ENCODE measurements at regions not wholly inside any gene's neighbourhood (a gene's known extent, or its start where the extent isn't known, plus 50 kb on each side); places are given as distances from the start of the nearest gene placed in this dataset.

GRCh38 chr6:163670336-163670735 lies 255.8 kb downstream of the QKI start:
- no peaks in the 10 kb centered on the region for H3K27me3 ChIP-seq (ENCODE audit: control insufficient read depth in 1 of 2, insufficient read depth in 2 of 2, low read length in 2 of 2)
- H3K36me3 ChIP-seq (ENCODE audit: control insufficient read depth in 2 of 2, insufficient read depth in 2 of 2, low read length in 2 of 2), result no peaks in the 10 kb centered on the region
- peaks cover 2% of the 10 kb centered on the region for H3K4me1 ChIP-seq (ENCODE audit: control insufficient read depth, insufficient read depth, low read length)
- H3K4me3 ChIP-seq (ENCODE audit: low read length in 2 of 2), result no peak overlapping the region
- no peaks in the 10 kb centered on the region for H3K9me3 ChIP-seq (ENCODE audit: control insufficient read depth in 2 of 2, low read length in 2 of 2)
- H3K9ac ChIP-seq (ENCODE audit: low read length in 2 of 2), result no peak overlapping the region
- H3K27ac ChIP-seq (ENCODE audit: low read length), result no peak overlapping the region

- Histone ChIP-seq H3K27me3 (ENCODE audit: control insufficient read depth in 1 of 2, insufficient read depth in 2 of 2, low read length in 2 of 2) (no peaks in the 10 kb centered on the region), H3K9me3 (ENCODE audit: control insufficient read depth in 2 of 2, low read length in 2 of 2) (no peaks in the 10 kb centered on the region), H3K4me1 (ENCODE audit: control insufficient read depth, insufficient read depth, low read length) (peaks cover 2% of the 10 kb centered on the region), H3K4me3 (ENCODE audit: low read length in 2 of 2) (no peak overlapping the region), H3K27ac (ENCODE audit: low read length) (no peak overlapping the region), H3K36me3 (ENCODE audit: control insufficient read depth in 2 of 2, insufficient read depth in 2 of 2, low read length in 2 of 2) (no peaks in the 10 kb centered on the region), H3K9ac (ENCODE audit: low read length in 2 of 2) (no peak overlapping the region)
These were observed 253.5 kb downstream of the QKI start for GRCh38 chr6:163668061-163668426.

GRCh38 chr6:163667372-163668060 lies 253.0 kb downstream of the QKI start:
- no peaks in the 10 kb centered on the region for H3K27me3 ChIP-seq (ENCODE audit: control insufficient read depth in 1 of 2, insufficient read depth in 2 of 2, low read length in 2 of 2)
- H3K4me1 ChIP-seq (ENCODE audit: control insufficient read depth, insufficient read depth, low read length), result peaks cover 2% of the 10 kb centered on the region
- H3K36me3 ChIP-seq (ENCODE audit: control insufficient read depth in 2 of 2, insufficient read depth in 2 of 2, low read length in 2 of 2), result no peaks in the 10 kb centered on the region
- no peaks in the 10 kb centered on the region for H3K9me3 ChIP-seq (ENCODE audit: control insufficient read depth in 2 of 2, low read length in 2 of 2)
- no peak overlapping the region for H3K27ac ChIP-seq (ENCODE audit: low read length)
- no peak overlapping the region for H3K9ac ChIP-seq (ENCODE audit: low read length in 2 of 2)
- no peak overlapping the region for H3K4me3 ChIP-seq (ENCODE audit: low read length in 2 of 2)

- H3K4me1 ChIP-seq (ENCODE audit: control insufficient read depth, insufficient read depth, low read length), result peaks cover 5% of the 10 kb centered on the region
- H3K27ac ChIP-seq (ENCODE audit: low read length), result no peak overlapping the region
- H3K9ac ChIP-seq (ENCODE audit: low read length in 2 of 2), result no peak overlapping the region
- H3K27me3 ChIP-seq (ENCODE audit: control insufficient read depth in 1 of 2, insufficient read depth in 2 of 2, low read length in 2 of 2), result no peaks in the 10 kb centered on the region
- H3K4me3 ChIP-seq (ENCODE audit: low read length in 2 of 2), result no peak overlapping the region
- no peaks in the 10 kb centered on the region for H3K36me3 ChIP-seq (ENCODE audit: control insufficient read depth in 2 of 2, insufficient read depth in 2 of 2, low read length in 2 of 2)
- no peaks in the 10 kb centered on the region for H3K9me3 ChIP-seq (ENCODE audit: control insufficient read depth in 2 of 2, low read length in 2 of 2)
These were observed 250.9 kb downstream of the QKI start for GRCh38 chr6:163665464-163665863.

- no peaks in the 10 kb centered on the region for H3K36me3 ChIP-seq (ENCODE audit: control insufficient read depth in 2 of 2, insufficient read depth in 2 of 2, low read length in 2 of 2)
- no peak overlapping the region for H3K4me3 ChIP-seq (ENCODE audit: low read length in 2 of 2)
- H3K9ac ChIP-seq (ENCODE audit: low read length in 2 of 2), result no peak overlapping the region
- H3K27me3 ChIP-seq (ENCODE audit: control insufficient read depth in 1 of 2, insufficient read depth in 2 of 2, low read length in 2 of 2), result no peaks in the 10 kb centered on the region
- no peaks in the 10 kb centered on the region for H3K9me3 ChIP-seq (ENCODE audit: control insufficient read depth in 2 of 2, low read length in 2 of 2)
- no peak overlapping the region for H3K27ac ChIP-seq (ENCODE audit: low read length)
- peaks cover 5% of the 10 kb centered on the region for H3K4me1 ChIP-seq (ENCODE audit: control insufficient read depth, insufficient read depth, low read length)
These were observed 249.1 kb downstream of the QKI start for GRCh38 chr6:163663575-163663974.

GRCh38 chr6:163662604-163663225 lies 248.2 kb downstream of the QKI start:
- Histone ChIP-seq H3K27me3 (ENCODE audit: control insufficient read depth in 1 of 2, insufficient read depth in 2 of 2, low read length in 2 of 2) (no peaks in the 10 kb centered on the region), H3K4me3 (ENCODE audit: low read length in 2 of 2) (no peak overlapping the region), H3K4me1 (ENCODE audit: control insufficient read depth, insufficient read depth, low read length) (peaks cover 4% of the 10 kb centered on the region), H3K27ac (ENCODE audit: low read length) (no peak overlapping the region), H3K36me3 (ENCODE audit: control insufficient read depth in 2 of 2, insufficient read depth in 2 of 2, low read length in 2 of 2) (no peaks in the 10 kb centered on the region), H3K9me3 (ENCODE audit: control insufficient read depth in 2 of 2, low read length in 2 of 2) (no peaks in the 10 kb centered on the region), H3K9ac (ENCODE audit: low read length in 2 of 2) (no peak overlapping the region)

- no peak overlapping the region for H3K9ac ChIP-seq (ENCODE audit: low read length in 2 of 2)
- H3K27me3 ChIP-seq (ENCODE audit: control insufficient read depth in 1 of 2, insufficient read depth in 2 of 2, low read length in 2 of 2), result no peaks in the 10 kb centered on the region
- H3K36me3 ChIP-seq (ENCODE audit: control insufficient read depth in 2 of 2, insufficient read depth in 2 of 2, low read length in 2 of 2), result no peaks in the 10 kb centered on the region
- H3K4me1 ChIP-seq (ENCODE audit: control insufficient read depth, insufficient read depth, low read length), result peaks cover 3% of the 10 kb centered on the region
- no peak overlapping the region for H3K4me3 ChIP-seq (ENCODE audit: low read length in 2 of 2)
- H3K27ac ChIP-seq (ENCODE audit: low read length), result no peak overlapping the region
- no peaks in the 10 kb centered on the region for H3K9me3 ChIP-seq (ENCODE audit: control insufficient read depth in 2 of 2, low read length in 2 of 2)
These were observed 246.8 kb downstream of the QKI start for GRCh38 chr6:163661272-163661671.

GRCh38 chr6:163659803-163660202 lies 245.3 kb downstream of the QKI start:
- Histone ChIP-seq H3K36me3 (ENCODE audit: control insufficient read depth in 2 of 2, insufficient read depth in 2 of 2, low read length in 2 of 2) (no peaks in the 10 kb centered on the region), H3K4me1 (ENCODE audit: control insufficient read depth, insufficient read depth, low read length) (peaks cover 3% of the 10 kb centered on the region), H3K9me3 (ENCODE audit: control insufficient read depth in 2 of 2, low read length in 2 of 2) (no peaks in the 10 kb centered on the region), H3K4me3 (ENCODE audit: low read length in 2 of 2) (no peak overlapping the region), H3K9ac (ENCODE audit: low read length in 2 of 2) (no peak overlapping the region), H3K27me3 (ENCODE audit: control insufficient read depth in 1 of 2, insufficient read depth in 2 of 2, low read length in 2 of 2) (no peaks in the 10 kb centered on the region), H3K27ac (ENCODE audit: low read length) (no peak overlapping the region)

- no peak overlapping the region for H3K9ac ChIP-seq (ENCODE audit: low read length in 2 of 2)
- H3K36me3 ChIP-seq (ENCODE audit: control insufficient read depth in 2 of 2, insufficient read depth in 2 of 2, low read length in 2 of 2), result no peaks in the 10 kb centered on the region
- H3K4me1 ChIP-seq (ENCODE audit: control insufficient read depth, insufficient read depth, low read length), result no peaks in the 10 kb centered on the region
- H3K9me3 ChIP-seq (ENCODE audit: control insufficient read depth in 2 of 2, low read length in 2 of 2), result no peaks in the 10 kb centered on the region
- H3K4me3 ChIP-seq (ENCODE audit: low read length in 2 of 2), result no peak overlapping the region
- H3K27me3 ChIP-seq (ENCODE audit: control insufficient read depth in 1 of 2, insufficient read depth in 2 of 2, low read length in 2 of 2), result no peaks in the 10 kb centered on the region
- no peak overlapping the region for H3K27ac ChIP-seq (ENCODE audit: low read length)
These were observed 241.0 kb downstream of the QKI start for GRCh38 chr6:163655217-163656121.

GRCh38 chr6:163651915-163652668 lies 237.6 kb downstream of the QKI start:
- Histone ChIP-seq H3K4me1 (ENCODE audit: control insufficient read depth, insufficient read depth, low read length) (no peaks in the 10 kb centered on the region), H3K4me3 (ENCODE audit: low read length in 2 of 2) (no peak overlapping the region), H3K9me3 (ENCODE audit: control insufficient read depth in 2 of 2, low read length in 2 of 2) (no peaks in the 10 kb centered on the region), H3K27me3 (ENCODE audit: control insufficient read depth in 1 of 2, insufficient read depth in 2 of 2, low read length in 2 of 2) (no peaks in the 10 kb centered on the region), H3K36me3 (ENCODE audit: control insufficient read depth in 2 of 2, insufficient read depth in 2 of 2, low read length in 2 of 2) (no peaks in the 10 kb centered on the region), H3K9ac (ENCODE audit: low read length in 2 of 2) (no peak overlapping the region), H3K27ac (ENCODE audit: low read length) (no peak overlapping the region)

Data from stomach smooth muscle (tissue), 2 donors.